ENCODE measurements at regions not wholly inside any gene's neighbourhood (a gene's known extent, or its start where the extent isn't known, plus 50 kb on each side); places are given as distances from the start of the nearest gene placed in this dataset.

GRCh38 chr1:96372881-96373280 lies 348.7 kb upstream of the PTBP2 start:
- TF ChIP-seq EZH2phosphoT487 (IDR thresholded peaks at IDR 0.05; ENCODE audit: insufficient read depth, low read depth) (no peak), EZH2 (IDR thresholded peaks at IDR 0.05; ENCODE audit: insufficient read depth, poor library complexity, severe bottlenecking) (no peak)
- in situ Hi-C loops (cut with MboI) = no loop called here
- H4K20me1 ChIP-seq (ENCODE audit: insufficient read depth) = no peaks in the 10 kb centered on the region
- peaks cover 28% of the 10 kb centered on the region for H3K4me1 ChIP-seq (ENCODE audit: insufficient read depth)
- WGBS, 2 experiments (ENCODE audit: low coverage in 1 of 2, low lambda C conversion rate in 2 of 2, missing lambda C conversion rate in 2 of 2) = 83 to 84% methylated on average over 1 of the region's 1 CpG
- H3K4me3 ChIP-seq = no peak overlapping the region
- no peak overlapping the region for H3K4me2 ChIP-seq (ENCODE audit: unreplicated experiment)
- H3K9ac ChIP-seq = no peak overlapping the region
- no peaks in the 10 kb centered on the region for H3K36me3 ChIP-seq (ENCODE audit: low read depth)
- peaks cover 12% of the 10 kb centered on the region for H3F3A ChIP-seq (ENCODE audit: insufficient read depth)
- H3K79me2 ChIP-seq (ENCODE audit: insufficient read depth) = no peaks in the 10 kb centered on the region
- H2AFZ ChIP-seq = no peak overlapping the region
- no peak for DNase-seq
- no peaks in the 10 kb centered on the region for H3K27me3 ChIP-seq (replicated peaks; ENCODE audit: insufficient read depth)
- H3K9me2 ChIP-seq (ENCODE audit: insufficient read depth) = no peaks in the 10 kb centered on the region
- no peaks in the 10 kb centered on the region for H3K9me3 ChIP-seq (ENCODE audit: low read depth)
- H3K27ac ChIP-seq = no peak overlapping the region

GRCh38 chr1:96374076-96374762 lies 347.4 kb upstream of the PTBP2 start:
- TF ChIP-seq EZH2 (IDR thresholded peaks at IDR 0.05; ENCODE audit: insufficient read depth, poor library complexity, severe bottlenecking) (no peak), EZH2phosphoT487 (IDR thresholded peaks at IDR 0.05; ENCODE audit: insufficient read depth, low read depth) (no peak)
- H2AFZ ChIP-seq = no peak overlapping the region
- H3K9me2 ChIP-seq (ENCODE audit: insufficient read depth) = no peaks in the 10 kb centered on the region
- H4K20me1 ChIP-seq (ENCODE audit: insufficient read depth) = no peaks in the 10 kb centered on the region
- no peak overlapping the region for H3K4me3 ChIP-seq
- no peak overlapping the region for H3K27ac ChIP-seq
- no peaks in the 10 kb centered on the region for H3K27me3 ChIP-seq (replicated peaks; ENCODE audit: insufficient read depth)
- peak overlapping the region; percentile 2 for H3K4me2 ChIP-seq (ENCODE audit: unreplicated experiment)
- H3F3A ChIP-seq (ENCODE audit: insufficient read depth) = peaks cover 12% of the 10 kb centered on the region
- no peaks in the 10 kb centered on the region for H3K36me3 ChIP-seq (ENCODE audit: low read depth)
- H3K79me2 ChIP-seq (ENCODE audit: insufficient read depth) = no peaks in the 10 kb centered on the region
- H3K4me1 ChIP-seq (ENCODE audit: insufficient read depth) = peaks cover 24% of the 10 kb centered on the region
- DNase-seq = peak; percentile 48
- no peaks in the 10 kb centered on the region for H3K9me3 ChIP-seq (ENCODE audit: low read depth)
- in situ Hi-C loops (cut with MboI) = no loop called here
- H3K9ac ChIP-seq = no peak overlapping the region
- 76 to 94% methylated on average over 1 of the region's 1 CpG for WGBS, 2 experiments (ENCODE audit: low coverage in 1 of 2, low lambda C conversion rate in 2 of 2, missing lambda C conversion rate in 2 of 2)

- no peak for DNase-seq
- Histone ChIP-seq H2AFZ (no peak overlapping the region), H3K9me3 (ENCODE audit: low read depth) (no peaks in the 10 kb centered on the region), H3K4me3 (no peak overlapping the region), H3K4me2 (ENCODE audit: unreplicated experiment) (no peak overlapping the region), H3K27ac (no peak overlapping the region), H3K4me1 (ENCODE audit: insufficient read depth) (peaks cover 10% of the 10 kb centered on the region), H3F3A (ENCODE audit: insufficient read depth) (peaks cover 5% of the 10 kb centered on the region; the same call in 1 of the 2 replicates), H3K9me2 (ENCODE audit: insufficient read depth) (no peaks in the 10 kb centered on the region), H3K9ac (no peak overlapping the region), H3K36me3 (ENCODE audit: low read depth) (no peaks in the 10 kb centered on the region), H4K20me1 (ENCODE audit: insufficient read depth) (no peaks in the 10 kb centered on the region), H3K79me2 (ENCODE audit: insufficient read depth) (no peaks in the 10 kb centered on the region), H3K27me3 (replicated peaks; ENCODE audit: insufficient read depth) (no peaks in the 10 kb centered on the region)
- TF ChIP-seq EZH2 (IDR thresholded peaks at IDR 0.05; ENCODE audit: insufficient read depth, poor library complexity, severe bottlenecking) (no peak), EZH2phosphoT487 (IDR thresholded peaks at IDR 0.05; ENCODE audit: insufficient read depth, low read depth) (no peak)
- in situ Hi-C loops (cut with MboI) = no loop called here
- 48 to 67% methylated on average over 1 of the region's 1 CpG for WGBS, 2 experiments (ENCODE audit: low coverage in 1 of 2, low lambda C conversion rate in 2 of 2, missing lambda C conversion rate in 2 of 2)
Observed at GRCh38 chr1:96376846-96377245, 344.7 kb upstream of the PTBP2 start.

GRCh38 chr1:96384611-96385010 lies 337.0 kb upstream of the PTBP2 start:
- in situ Hi-C loops (cut with MboI) = no loop called here
- Histone ChIP-seq H3K79me2 (ENCODE audit: insufficient read depth) (no peaks in the 10 kb centered on the region), H3F3A (ENCODE audit: insufficient read depth) (peaks cover 6% of the 10 kb centered on the region; the same call in 1 of the 2 replicates), H3K9me3 (ENCODE audit: low read depth) (peaks cover 4% of the 10 kb centered on the region), H3K27me3 (replicated peaks; ENCODE audit: insufficient read depth) (no peaks in the 10 kb centered on the region), H2AFZ (no peak overlapping the region), H3K4me2 (ENCODE audit: unreplicated experiment) (no peak overlapping the region), H3K36me3 (ENCODE audit: low read depth) (no peaks in the 10 kb centered on the region), H3K4me3 (no peak overlapping the region), H3K9me2 (ENCODE audit: insufficient read depth) (no peaks in the 10 kb centered on the region), H3K27ac (no peak overlapping the region), H4K20me1 (ENCODE audit: insufficient read depth) (no peaks in the 10 kb centered on the region), H3K4me1 (ENCODE audit: insufficient read depth) (peaks cover 14% of the 10 kb centered on the region), H3K9ac (no peak overlapping the region)
- DNase-seq = no peak
- TF ChIP-seq EZH2 (IDR thresholded peaks at IDR 0.05; ENCODE audit: insufficient read depth, poor library complexity, severe bottlenecking) = no peak
- no peak for TF ChIP-seq EZH2phosphoT487 (IDR thresholded peaks at IDR 0.05; ENCODE audit: insufficient read depth, low read depth)
- 64 to 77% methylated on average over 2 of the region's 2 CpGs for WGBS, 2 experiments (ENCODE audit: low coverage in 1 of 2, low lambda C conversion rate in 2 of 2, missing lambda C conversion rate in 2 of 2)
